ENCODE measurements at regions not wholly inside any gene's neighbourhood (a gene's known extent, or its start where the extent isn't known, plus 50 kb on each side); places are given as distances from the start of the nearest gene placed in this dataset.

DNA sequence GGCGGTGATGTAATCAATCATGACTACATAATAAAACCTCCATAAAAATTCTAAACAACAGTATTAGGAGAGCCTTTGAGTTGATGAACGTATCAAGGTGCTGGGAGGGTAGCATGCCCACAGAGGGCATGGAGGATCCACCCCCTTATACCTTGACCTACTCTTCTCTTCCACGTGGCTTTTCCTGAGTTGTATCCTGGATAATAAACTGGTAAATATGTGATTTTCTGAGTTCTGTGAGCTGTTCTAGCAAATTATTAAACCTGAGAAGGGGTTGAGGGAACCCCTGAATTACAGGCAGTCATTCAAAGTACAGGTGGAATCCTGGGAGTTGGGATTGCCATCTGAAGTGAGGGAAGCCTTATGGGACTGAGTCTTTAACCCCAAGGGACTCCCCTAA lies 446.9 kb downstream of the DYNC2H1 start:
- TF ChIP-seq, protein P1, sequence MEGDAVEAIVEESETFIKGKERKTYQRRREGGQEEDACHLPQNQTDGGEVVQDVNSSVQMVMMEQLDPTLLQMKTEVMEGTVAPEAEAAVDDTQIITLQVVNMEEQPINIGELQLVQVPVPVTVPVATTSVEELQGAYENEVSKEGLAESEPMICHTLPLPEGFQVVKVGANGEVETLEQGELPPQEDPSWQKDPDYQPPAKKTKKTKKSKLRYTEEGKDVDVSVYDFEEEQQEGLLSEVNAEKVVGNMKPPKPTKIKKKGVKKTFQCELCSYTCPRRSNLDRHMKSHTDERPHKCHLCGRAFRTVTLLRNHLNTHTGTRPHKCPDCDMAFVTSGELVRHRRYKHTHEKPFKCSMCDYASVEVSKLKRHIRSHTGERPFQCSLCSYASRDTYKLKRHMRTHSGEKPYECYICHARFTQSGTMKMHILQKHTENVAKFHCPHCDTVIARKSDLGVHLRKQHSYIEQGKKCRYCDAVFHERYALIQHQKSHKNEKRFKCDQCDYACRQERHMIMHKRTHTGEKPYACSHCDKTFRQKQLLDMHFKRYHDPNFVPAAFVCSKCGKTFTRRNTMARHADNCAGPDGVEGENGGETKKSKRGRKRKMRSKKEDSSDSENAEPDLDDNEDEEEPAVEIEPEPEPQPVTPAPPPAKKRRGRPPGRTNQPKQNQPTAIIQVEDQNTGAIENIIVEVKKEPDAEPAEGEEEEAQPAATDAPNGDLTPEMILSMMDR (IDR thresholded peaks at IDR 0.05; ENCODE audit: low read depth, low read length, missing control alignments), result no peak
- Histone ChIP-seq H3K36me3 (replicated peaks) (no peaks in the 10 kb centered on the region), H3K4me3 (ENCODE audit: low read depth, low read length) (no peak overlapping the region), H3K27me3 (replicated peaks) (no peaks in the 10 kb centered on the region), H3K27ac (no peak overlapping the region)
- in situ Hi-C loops (cut with HindIII; ENCODE audit: low pct_ligation_motif_present, low sequenced_read_pairs), result no loop called here
- no peak for DNase-seq

DNA sequence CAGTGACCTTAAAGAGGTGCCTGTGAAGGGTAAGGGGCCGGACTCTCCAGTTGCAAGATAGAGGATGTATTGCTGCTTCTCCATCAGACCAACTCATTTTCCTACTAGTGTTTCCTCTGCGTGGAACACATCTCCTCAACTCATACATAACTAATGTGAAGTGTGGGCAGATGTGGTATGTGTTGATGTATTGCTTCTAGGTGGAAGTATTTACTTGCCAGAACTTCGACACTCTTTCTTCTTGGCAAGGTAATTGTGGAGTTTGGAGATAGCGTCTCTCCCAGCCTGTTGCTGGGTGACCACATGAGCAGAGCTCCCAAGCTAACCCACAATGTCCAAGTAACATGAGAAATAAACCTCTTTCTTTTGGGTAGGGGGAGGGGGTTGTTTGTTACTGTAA lies 456.9 kb downstream of the DYNC2H1 start:
- TF ChIP-seq, protein P1 (IDR thresholded peaks at IDR 0.05; ENCODE audit: low read depth, low read length, missing control alignments), result no peak
- no peak overlapping the region for H3K4me3 ChIP-seq (ENCODE audit: low read depth, low read length)
- DNase-seq, result no peak
- H3K27me3 ChIP-seq (replicated peaks), result no peaks in the 10 kb centered on the region
- H3K27ac ChIP-seq, result no peak overlapping the region
- H3K36me3 ChIP-seq (replicated peaks), result no peaks in the 10 kb centered on the region
- in situ Hi-C loops (cut with HindIII; ENCODE audit: low pct_ligation_motif_present, low sequenced_read_pairs), result no loop called here

DNA sequence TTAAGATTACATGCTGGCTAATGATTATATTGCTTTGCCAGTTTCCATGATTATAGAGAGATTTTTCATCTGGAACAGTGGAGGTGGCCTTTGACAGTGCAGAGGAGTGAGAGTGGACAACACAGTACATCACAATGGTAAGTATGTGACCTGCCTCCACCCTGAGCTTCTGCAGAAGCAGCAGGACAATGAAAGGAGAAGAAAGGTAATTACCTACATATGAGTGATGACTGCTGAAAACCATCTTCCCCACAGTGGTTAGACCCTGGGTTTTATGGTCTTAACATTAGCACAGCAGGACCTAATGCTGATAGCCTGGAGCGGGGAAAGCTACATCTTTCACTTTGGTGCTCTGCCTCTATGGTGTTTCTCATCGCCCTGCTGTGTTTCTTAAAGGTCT lies 454.7 kb upstream of the DDI1 start:
- in situ Hi-C loops (cut with HindIII; ENCODE audit: low pct_ligation_motif_present, low sequenced_read_pairs), result no loop called here
- H3K27ac ChIP-seq, result no peak overlapping the region
- H3K27me3 ChIP-seq (replicated peaks), result no peaks in the 10 kb centered on the region
- no peaks in the 10 kb centered on the region for H3K36me3 ChIP-seq (replicated peaks)
- no peak for DNase-seq
- TF ChIP-seq, protein P1 (IDR thresholded peaks at IDR 0.05; ENCODE audit: low read depth, low read length, missing control alignments), result no peak
- H3K4me3 ChIP-seq (ENCODE audit: low read depth, low read length), result no peak overlapping the region

DNA sequence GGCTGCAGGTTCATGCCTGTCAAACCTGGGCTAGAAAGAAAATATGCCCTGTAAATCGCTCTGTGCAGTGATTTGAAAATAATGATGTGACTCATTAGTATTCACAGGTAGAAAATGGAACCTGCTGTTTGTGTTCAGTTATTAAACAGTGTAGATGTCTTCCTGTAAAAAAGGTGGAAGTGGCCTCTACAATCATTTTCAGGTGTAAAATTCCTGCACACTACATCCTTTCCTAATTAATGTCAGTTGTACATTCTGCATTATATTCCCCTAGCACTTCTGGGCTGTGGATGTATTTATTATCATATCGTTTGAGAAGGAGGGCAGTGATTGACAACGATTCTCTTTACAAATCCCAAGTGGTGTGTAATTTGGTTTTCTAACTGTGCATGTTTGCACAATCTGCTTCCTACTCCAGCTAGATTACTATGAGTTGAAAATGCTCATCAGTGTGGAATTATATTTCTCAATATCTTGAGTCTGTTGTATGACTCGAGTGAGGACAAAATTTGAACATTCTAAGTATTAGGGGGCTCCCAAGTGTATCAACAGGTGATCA lies 454.0 kb upstream of the DDI1 start:
- in situ Hi-C loops (cut with HindIII; ENCODE audit: low pct_ligation_motif_present, low sequenced_read_pairs), result no loop called here

DNA sequence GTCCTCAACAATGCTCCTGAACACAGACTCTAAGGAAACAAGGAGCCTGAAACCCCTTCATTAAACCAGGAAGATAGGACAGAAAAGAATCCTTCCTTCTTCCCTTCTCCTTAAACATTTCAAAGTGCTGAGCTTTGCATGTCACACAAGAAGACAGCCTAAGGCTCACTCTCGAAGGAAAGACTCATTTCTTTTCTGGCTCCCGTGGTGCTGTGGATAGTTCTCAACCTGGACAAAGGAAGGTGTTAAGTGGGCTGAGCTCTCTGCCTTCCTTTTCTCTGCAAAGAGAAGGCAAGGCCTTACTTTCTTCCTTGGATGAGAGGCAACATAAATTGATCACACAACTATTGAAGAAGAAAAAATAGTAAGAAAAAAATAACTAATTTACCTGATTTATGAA lies 452.4 kb upstream of the DDI1 start:
- Histone ChIP-seq H3K4me3 (ENCODE audit: low read depth, low read length) (no peak overlapping the region), H3K36me3 (replicated peaks) (no peaks in the 10 kb centered on the region), H3K27ac (no peak overlapping the region), H3K27me3 (replicated peaks) (no peaks in the 10 kb centered on the region)
- in situ Hi-C loops (cut with HindIII; ENCODE audit: low pct_ligation_motif_present, low sequenced_read_pairs), result no loop called here
- DNase-seq, result no peak
- TF ChIP-seq, protein P1 (IDR thresholded peaks at IDR 0.05; ENCODE audit: low read depth, low read length, missing control alignments), result no peak

More for the DNA sequence above, 454.0 kb upstream of the DDI1 start:
- Histone ChIP-seq H3K27ac (no peak overlapping the region), H3K36me3 (replicated peaks) (no peaks in the 10 kb centered on the region), H3K4me3 (ENCODE audit: low read depth, low read length) (no peak overlapping the region), H3K27me3 (replicated peaks) (no peaks in the 10 kb centered on the region)
- no peak for DNase-seq
- TF ChIP-seq, protein P1 (IDR thresholded peaks at IDR 0.05; ENCODE audit: low read depth, low read length, missing control alignments), result no peak

DNA sequence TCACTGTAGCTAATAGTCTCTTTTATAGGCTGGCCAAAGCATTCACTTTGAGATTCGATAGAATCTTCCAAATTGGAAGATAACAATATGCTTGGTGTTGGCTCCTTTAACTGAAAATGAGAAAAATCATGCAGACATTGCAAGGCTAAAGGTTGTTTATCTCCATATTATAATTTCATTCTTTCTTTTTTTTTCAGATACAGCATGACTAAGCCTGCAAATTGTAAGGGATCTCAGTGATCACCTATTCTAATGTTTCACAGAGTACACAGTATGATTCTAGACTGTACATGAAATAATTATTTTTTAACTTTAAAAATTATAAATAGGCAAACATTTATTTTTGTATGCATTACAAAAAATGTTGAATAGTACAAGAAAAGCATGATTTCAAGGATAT lies 451.7 kb upstream of the DDI1 start:
- in situ Hi-C loops (cut with HindIII; ENCODE audit: low pct_ligation_motif_present, low sequenced_read_pairs), result no loop called here
- Histone ChIP-seq H3K4me3 (ENCODE audit: low read depth, low read length) (no peak overlapping the region), H3K27ac (no peak overlapping the region), H3K27me3 (replicated peaks) (no peaks in the 10 kb centered on the region), H3K36me3 (replicated peaks) (no peaks in the 10 kb centered on the region)
- DNase-seq, result no peak
- TF ChIP-seq, protein P1 (IDR thresholded peaks at IDR 0.05; ENCODE audit: low read depth, low read length, missing control alignments), result no peak
